Fibroblast of the aortic adventitia (primary cell): ENCODE measurements at regions not wholly inside any gene's neighbourhood (a gene's known extent, or its start where the extent isn't known, plus 50 kb on each side); places are given as distances from the start of the nearest gene placed in this dataset.
"Not testable (repeated sequence)": the region's sequence is repeated elsewhere in the genome, so short reads cannot be mapped to it uniquely, and the experiment has no call there.

ENCODE experiments used
- DNase-seq: peaks from one replicate; pipeline ENCODE4 v3.0.0-alpha.2; 2010; ENCODE audit warnings: low read depth
- H3K4me3 ChIP-seq: 2 replicates; pipeline ENCODE4 v1.5.1; 2011; ENCODE audit warnings: low read depth, mild to moderate bottlenecking, control low read depth, low read length, moderate library complexity
- CTCF ChIP-seq: IDR thresholded peaks from 2 replicates; pipeline ENCODE4 v1.5.1; 2011; ENCODE audit warnings: mild to moderate bottlenecking, low read length, control low read depth, inconsistent platforms; ENCODE audit not compliant: insufficient read depth

- no peak overlapping the region for H3K4me3 ChIP-seq
- no peak for DNase-seq
- TF ChIP-seq CTCF: no peak
These were observed 132.3 kb downstream of the SLC38A4 start for GRCh38 chr12:46693518-46693917.

GRCh38 chr12:46693034-46693433, 132.8 kb downstream of the SLC38A4 start:
- DNase-seq: no peak
- H3K4me3 ChIP-seq: no peak overlapping the region
- no peak for TF ChIP-seq CTCF

GRCh38 chr12:46692606-46693005, 133.2 kb downstream of the SLC38A4 start:
- DNase-seq: no peak
- no peak overlapping the region for H3K4me3 ChIP-seq
- TF ChIP-seq CTCF: no peak

GRCh38 chr12:46686267-46686942, 139.4 kb downstream of the SLC38A4 start:
- no peak for DNase-seq
- H3K4me3 ChIP-seq: no peak overlapping the region
- no peak for TF ChIP-seq CTCF

- DNase-seq, H3K4me3 ChIP-seq: not testable (repeated sequence)
These were observed 141.6 kb downstream of the SLC38A4 start for GRCh38 chr12:46684243-46684642.

GRCh38 chr12:46682148-46682547, 143.6 kb downstream of the SLC38A4 start:
- DNase-seq: no peak
- TF ChIP-seq CTCF: no peak
- H3K4me3 ChIP-seq: no peak overlapping the region

GRCh38 chr12:46680506-46680905, 145.3 kb downstream of the SLC38A4 start:
- no peak for DNase-seq
- TF ChIP-seq CTCF: no peak
- no peak overlapping the region for H3K4me3 ChIP-seq
